SU-DHL-6 (cell line): ENCODE measurements at regions not wholly inside any gene's neighbourhood (a gene's known extent, or its start where the extent isn't known, plus 50 kb on each side); places are given as distances from the start of the nearest gene placed in this dataset.

Experiments used
- CTCF ChIP-seq: fragments of 200-600 bp; sonication (generic); IDR thresholded peaks from one replicate; pipeline ENCODE4 v1.5.1; 2017; ENCODE audit warnings: antibody characterized with exemption, mild to moderate bottlenecking, low read length, moderate library complexity; ENCODE audit not compliant: insufficient read depth, poor library complexity, severe bottlenecking
- EZH2phosphoT487 ChIP-seq: fragments of 200-600 bp; sonication (generic), shearing (Covaris generic); conservative IDR thresholded peaks from 2 replicates; pipeline ENCODE4 v1.6.1; 2018; ENCODE audit warnings: mild to moderate bottlenecking, antibody characterized with exemption, low read length, moderate library complexity, mixed read lengths

DNA sequence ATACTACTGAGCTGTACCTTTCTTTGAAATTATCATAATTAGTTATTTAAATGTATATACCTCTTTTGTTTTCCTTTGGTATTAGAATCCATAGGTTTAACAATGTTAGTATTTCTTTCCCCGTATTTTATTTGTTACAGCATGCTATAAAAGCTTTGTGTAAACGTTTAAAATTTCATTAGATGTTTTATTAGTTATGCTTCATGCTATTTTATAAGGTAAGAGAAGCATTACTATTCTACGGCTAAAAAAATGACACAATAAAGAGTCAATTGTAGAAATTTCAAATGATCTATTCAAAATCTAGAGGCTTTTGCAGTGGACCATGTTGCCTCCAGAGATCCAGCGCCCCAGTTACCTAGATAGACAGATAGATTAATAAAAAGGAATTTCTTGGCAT, 1203.3 kb upstream of the IGFBP7 start:
- TF ChIP-seq CTCF (no peak), EZH2phosphoT487 (no peak)
